H9 (cell line): ENCODE measurements at regions not wholly inside any gene's neighbourhood (a gene's known extent, or its start where the extent isn't known, plus 50 kb on each side); places are given as distances from the start of the nearest gene placed in this dataset.

Experiments used
- DNase-seq: peaks from one replicate; pipeline ENCODE4 v3.0.0-alpha.2; 2017
- H2AFZ ChIP-seq: one replicate; pipeline ENCODE4 v1.6.1; 2013; ENCODE audit warnings: mild to moderate bottlenecking, low read length, control low read depth, moderate library complexity
- H2AK5ac ChIP-seq: 2 replicates; pipeline ENCODE4 v1.6.1; 2013; ENCODE audit warnings: low read length, control low read depth, mixed read lengths; ENCODE audit not compliant: insufficient read length
- H2BK120ac ChIP-seq: one replicate; pipeline ENCODE4 v1.6.1; 2013; ENCODE audit warnings: low read depth, mild to moderate bottlenecking, low read length, control low read depth, inconsistent platforms; ENCODE audit not compliant: poor library complexity, severe bottlenecking
- H2BK12ac ChIP-seq: 2 replicates; pipeline ENCODE4 v1.6.1; 2013; ENCODE audit warnings: low read length, control low read depth, mixed read lengths, low read depth; ENCODE audit not compliant: insufficient read length
- H2BK15ac ChIP-seq: 2 replicates; pipeline ENCODE4 v1.6.1; 2013; ENCODE audit warnings: low read depth, low read length, control low read depth
- H2BK20ac ChIP-seq: one replicate; pipeline ENCODE4 v1.6.1; 2013; ENCODE audit warnings: low read depth, mild to moderate bottlenecking, low read length, control low read depth, inconsistent platforms; ENCODE audit not compliant: poor library complexity, severe bottlenecking
- H2BK5ac ChIP-seq: 2 replicates; pipeline ENCODE4 v1.6.1; 2013; ENCODE audit warnings: low read length, control low read depth, mixed read lengths; ENCODE audit not compliant: insufficient read length
- H3K14ac ChIP-seq: 2 replicates; pipeline ENCODE4 v1.6.1; 2013; ENCODE audit warnings: low read length, control low read depth; ENCODE audit not compliant: insufficient read depth
- H3K18ac ChIP-seq: 2 replicates; pipeline ENCODE4 v1.6.1; 2013; ENCODE audit warnings: low read depth, mild to moderate bottlenecking, mixed read lengths, low read length, control low read depth; ENCODE audit not compliant: insufficient read length
- H3K23ac ChIP-seq: 2 replicates; pipeline ENCODE4 v1.6.1; 2013; ENCODE audit warnings: low read length, control low read depth, mixed read lengths, low read depth; ENCODE audit not compliant: insufficient read length
- H3K23me2 ChIP-seq: 2 replicates; pipeline ENCODE4 v1.6.1; 2013; ENCODE audit warnings: low read depth, mild to moderate bottlenecking, mixed read lengths, low read length, control low read depth; ENCODE audit not compliant: insufficient read length, poor library complexity, severe bottlenecking
- H3K27ac ChIP-seq: 2 replicates; pipeline ENCODE4 v1.5.1; 2013; ENCODE audit warnings: low read length, control low read depth, mixed read lengths, low read depth; ENCODE audit not compliant: insufficient read length
- H3K27me3 ChIP-seq: 2 replicates; pipeline ENCODE4 v1.6.1; 2013; ENCODE audit warnings: low read length, control low read depth, inconsistent platforms; ENCODE audit not compliant: insufficient read depth
- H3K4ac ChIP-seq: 2 replicates; pipeline ENCODE4 v1.6.1; 2013; ENCODE audit warnings: low read depth, mild to moderate bottlenecking, control low read depth, inconsistent platforms, low read length, moderate library complexity
- H3K4me1 ChIP-seq: 2 replicates; pipeline ENCODE4 v1.6.1; 2013; ENCODE audit warnings: low read length, control low read depth, inconsistent platforms; ENCODE audit not compliant: insufficient read depth
- H3K4me2 ChIP-seq: 2 replicates; pipeline ENCODE4 v1.6.1; 2013; ENCODE audit warnings: low read length, control low read depth, mixed read lengths; ENCODE audit not compliant: insufficient read length, insufficient read depth
- H3K56ac ChIP-seq: 2 replicates; pipeline ENCODE4 v1.6.1; 2013; ENCODE audit warnings: low read depth, mild to moderate bottlenecking, mixed read lengths, low read length, control low read depth; ENCODE audit not compliant: insufficient read length
- H3K79me1 ChIP-seq: 2 replicates; pipeline ENCODE4 v1.6.1; 2013; ENCODE audit warnings: low read depth, mild to moderate bottlenecking, moderate library complexity, low read length, control low read depth, inconsistent platforms; ENCODE audit not compliant: insufficient read depth, poor library complexity, severe bottlenecking
- H3K79me2 ChIP-seq: 2 replicates; pipeline ENCODE4 v1.6.1; 2013; ENCODE audit warnings: low read length, control low read depth, inconsistent platforms; ENCODE audit not compliant: insufficient read depth
- H3K9ac ChIP-seq: 2 replicates; pipeline ENCODE4 v1.6.1; 2013; ENCODE audit warnings: low read length, control low read depth, mixed read lengths; ENCODE audit not compliant: insufficient read length; ENCODE audit errors: extremely low read depth
- H3K9me3 ChIP-seq: one replicate; pipeline ENCODE4 v1.6.1; 2013; ENCODE audit warnings: low read depth, low read length, inconsistent platforms; ENCODE audit not compliant: control insufficient read depth
- H3T11ph ChIP-seq: one replicate; pipeline ENCODE4 v1.6.1; 2013; ENCODE audit warnings: mild to moderate bottlenecking, low read length, control low read depth, inconsistent platforms
- H4K20me1 ChIP-seq: one replicate; pipeline ENCODE4 v1.6.1; 2013; ENCODE audit not compliant: control insufficient read depth, insufficient read length, insufficient read depth
- H4K5ac ChIP-seq: 2 replicates; pipeline ENCODE4 v1.6.1; 2013; ENCODE audit warnings: low read depth, mild to moderate bottlenecking, mixed read lengths, low read length, control low read depth; ENCODE audit not compliant: insufficient read length
- H4K8ac ChIP-seq: replicated peaks from 2 replicates; pipeline ENCODE4 v1.6.1; 2013; ENCODE audit warnings: low read length, control low read depth, mixed read lengths, low read depth; ENCODE audit not compliant: insufficient read length
- H4K91ac ChIP-seq: 2 replicates; pipeline ENCODE4 v1.6.1; 2013; ENCODE audit warnings: low read depth, mild to moderate bottlenecking, moderate library complexity, mixed read lengths, low read length, control low read depth; ENCODE audit not compliant: insufficient read length
- H3K27ac Mint-ChIP-seq, 3 experiments: 2 replicates in 2 of 3; 3 replicates in 1 of 3; pipeline ENCODE4 v1.8.0; 2020 to 2021; ENCODE audit warnings: mixed read lengths in 3 of 3, mild to moderate bottlenecking in 1 of 3, moderate library complexity in 1 of 3
- H3K27me3 Mint-ChIP-seq: 2 replicates; pipeline ENCODE4 v1.8.0; 2021; ENCODE audit warnings: low read depth, mild to moderate bottlenecking, moderate library complexity, mixed read lengths
- H3K36me3 Mint-ChIP-seq, 3 experiments: 2 replicates in 2 of 3; 3 replicates in 1 of 3; pipeline ENCODE4 v1.8.0; 2020 to 2021; ENCODE audit warnings: low read depth in 3 of 3, mixed read lengths in 3 of 3; ENCODE audit not compliant: insufficient read depth in 1 of 3
- H3K4me1 Mint-ChIP-seq, 2 experiments: 2 replicates each; pipeline ENCODE4 v1.8.0; 2020; ENCODE audit warnings: mixed read lengths in 2 of 2
- H3K4me3 Mint-ChIP-seq, 2 experiments: 2 replicates in 1 of 2; 3 replicates in 1 of 2; pipeline ENCODE4 v1.8.0; 2020 to 2021; ENCODE audit warnings: mild to moderate bottlenecking in 2 of 2, mixed read lengths in 2 of 2, moderate library complexity in 1 of 2
- H3K9me3 Mint-ChIP-seq, 2 experiments: 2 replicates in 1 of 2; 3 replicates in 1 of 2; pipeline ENCODE4 v1.8.0; 2020; ENCODE audit warnings: mild to moderate bottlenecking in 2 of 2, mixed read lengths in 2 of 2, moderate library complexity in 1 of 2
- WGBS: extraction: QIAGEN DNeasy Blood & Tissue Kit; methylation state at CpG from one replicate; pipeline ENCODE4 v1.1.7; 2013; ENCODE audit warnings: missing lambda C conversion rate, low lambda C conversion rate, mixed read lengths; ENCODE audit not compliant: insufficient read length; ENCODE audit errors: extremely low coverage; 5-methylcytosine and 5-hydroxymethylcytosine counted together
- TF ChIP-seq, protein P1 (sequence below): fragments of 200-600 bp; sonication (generic); conservative IDR thresholded peaks from 3 replicates; pipeline ENCODE4 v1.8.0; 2021; ENCODE audit warnings: antibody characterized with exemption, mild to moderate bottlenecking

DNA sequence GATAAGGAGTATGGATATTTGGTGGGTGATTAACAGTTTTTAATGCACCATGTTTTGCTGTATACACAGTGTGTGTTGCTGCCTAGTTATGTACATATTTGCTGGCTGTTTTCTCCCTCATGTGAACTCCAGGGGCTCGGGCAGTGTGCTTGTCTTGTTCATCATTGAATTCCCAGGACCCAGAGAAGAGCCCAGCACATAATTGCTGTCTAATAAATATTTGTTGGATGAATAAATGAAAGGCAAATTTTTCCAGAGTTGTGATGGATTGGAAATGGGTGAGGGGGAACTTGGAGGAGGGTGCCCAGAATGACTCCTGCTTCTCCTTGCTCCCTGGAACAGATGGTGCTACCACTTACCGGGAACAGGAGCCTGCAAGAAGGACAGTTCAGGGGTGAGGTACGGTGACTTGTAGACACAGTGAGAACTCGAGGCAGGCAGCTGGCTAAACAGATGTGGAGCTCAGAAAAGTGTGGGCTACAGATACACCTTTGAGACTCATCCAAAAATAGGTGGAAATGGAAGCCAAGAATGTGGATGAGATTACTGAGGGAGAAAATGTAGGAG is 586.8 kb upstream of the MGMT start:
- H3K4me1 Mint-ChIP-seq: no peaks in the 10 kb centered on the region
- H3K4me3 Mint-ChIP-seq: no peak overlapping the region
- no peak overlapping the region for H2BK120ac ChIP-seq
- WGBS: no CpG with 5 or more reads among the region's 4 CpGs
- H4K5ac ChIP-seq: no peak overlapping the region
- H2BK20ac ChIP-seq: no peak overlapping the region
- no peak overlapping the region for H3K14ac ChIP-seq
- H4K91ac ChIP-seq: no peak overlapping the region
- H3T11ph ChIP-seq: no peak overlapping the region
- H2AFZ ChIP-seq: no peak overlapping the region
- H2BK15ac ChIP-seq: no peak overlapping the region
- H2BK5ac ChIP-seq: no peak overlapping the region
- no peak overlapping the region for H3K4ac ChIP-seq
- peak overlapping the region in 1 of 3 experiments; percentile 62; a peak in 1 of 7 replicates for H3K27ac Mint-ChIP-seq
- peaks cover 5% of the 10 kb centered on the region; the same call in 1 of the 2 replicates for H3K27me3 Mint-ChIP-seq
- no peaks in the 10 kb centered on the region for H3K23me2 ChIP-seq
- H3K9ac ChIP-seq: no peak overlapping the region
- no peaks in the 10 kb centered on the region; a peak in 1 of 5 replicates for H3K9me3 Mint-ChIP-seq
- H3K4me1 ChIP-seq: no peaks in the 10 kb centered on the region
- H3K27ac ChIP-seq: no peak overlapping the region
- H4K20me1 ChIP-seq: no peaks in the 10 kb centered on the region
- TF ChIP-seq, protein P1, sequence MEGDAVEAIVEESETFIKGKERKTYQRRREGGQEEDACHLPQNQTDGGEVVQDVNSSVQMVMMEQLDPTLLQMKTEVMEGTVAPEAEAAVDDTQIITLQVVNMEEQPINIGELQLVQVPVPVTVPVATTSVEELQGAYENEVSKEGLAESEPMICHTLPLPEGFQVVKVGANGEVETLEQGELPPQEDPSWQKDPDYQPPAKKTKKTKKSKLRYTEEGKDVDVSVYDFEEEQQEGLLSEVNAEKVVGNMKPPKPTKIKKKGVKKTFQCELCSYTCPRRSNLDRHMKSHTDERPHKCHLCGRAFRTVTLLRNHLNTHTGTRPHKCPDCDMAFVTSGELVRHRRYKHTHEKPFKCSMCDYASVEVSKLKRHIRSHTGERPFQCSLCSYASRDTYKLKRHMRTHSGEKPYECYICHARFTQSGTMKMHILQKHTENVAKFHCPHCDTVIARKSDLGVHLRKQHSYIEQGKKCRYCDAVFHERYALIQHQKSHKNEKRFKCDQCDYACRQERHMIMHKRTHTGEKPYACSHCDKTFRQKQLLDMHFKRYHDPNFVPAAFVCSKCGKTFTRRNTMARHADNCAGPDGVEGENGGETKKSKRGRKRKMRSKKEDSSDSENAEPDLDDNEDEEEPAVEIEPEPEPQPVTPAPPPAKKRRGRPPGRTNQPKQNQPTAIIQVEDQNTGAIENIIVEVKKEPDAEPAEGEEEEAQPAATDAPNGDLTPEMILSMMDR: no peak
- H3K56ac ChIP-seq: no peak overlapping the region
- no peak overlapping the region for H4K8ac ChIP-seq
- H3K79me1 ChIP-seq: no peaks in the 10 kb centered on the region
- no peaks in the 10 kb centered on the region for H3K27me3 ChIP-seq
- no peak overlapping the region for H3K18ac ChIP-seq
- H3K9me3 ChIP-seq: no peaks in the 10 kb centered on the region
- no peaks in the 10 kb centered on the region for H3K79me2 ChIP-seq
- no peak for DNase-seq
- no peak overlapping the region for H2BK12ac ChIP-seq
- H2AK5ac ChIP-seq: no peak overlapping the region
- no peak overlapping the region for H3K23ac ChIP-seq
- no peak overlapping the region for H3K4me2 ChIP-seq
- H3K36me3 Mint-ChIP-seq: no peaks in the 10 kb centered on the region
